ENCODE measurements at regions not wholly inside any gene's neighbourhood (a gene's known extent, or its start where the extent isn't known, plus 50 kb on each side); places are given as distances from the start of the nearest gene placed in this dataset.

- POLR2A ChIA-PET, result no interaction called here
- DNase-seq (ENCODE audit: extremely low spot score), result no peak
- CTCF ChIA-PET, result no interaction called here
- no peak for TF ChIP-seq CTCF (IDR thresholded peaks at IDR 0.05; ENCODE audit: control extremely low read depth, extremely low read depth, low read depth, missing control alignments)
Observed at GRCh38 chr5:6950860-6951259, 237.6 kb downstream of the TENT4A start.

- no peak for DNase-seq (ENCODE audit: extremely low spot score)
- ChIA-PET POLR2A (no interaction called here), CTCF (interaction anchor here (0.9 kb wide), 1 partner anchor 13 kb away, joined by 3 read pairs; no protein-coding TSS in a partner anchor)
- TF ChIP-seq CTCF (IDR thresholded peaks at IDR 0.05; ENCODE audit: control extremely low read depth, extremely low read depth, low read depth, missing control alignments), result no peak
Observed at GRCh38 chr5:6961123-6961522, 247.9 kb downstream of the TENT4A start.

- TF ChIP-seq CTCF (IDR thresholded peaks at IDR 0.05; ENCODE audit: control extremely low read depth, extremely low read depth, low read depth, missing control alignments), result no peak
- ChIA-PET CTCF (interaction anchor here (0.9 to 1.6 kb wide), 2 partner anchors 12 to 140 kb away, joined by 3 read pairs; no protein-coding TSS in a partner anchor), POLR2A (no interaction called here)
- no peak for DNase-seq (ENCODE audit: extremely low spot score)
Observed at GRCh38 chr5:6961837-6962635, 248.8 kb downstream of the TENT4A start.

- ChIA-PET CTCF (no interaction called here), POLR2A (no interaction called here)
- TF ChIP-seq CTCF (IDR thresholded peaks at IDR 0.05; ENCODE audit: control extremely low read depth, extremely low read depth, low read depth, missing control alignments), result no peak
- DNase-seq (ENCODE audit: extremely low spot score), result no peak
Observed at GRCh38 chr5:6976971-6977370, 263.7 kb downstream of the TENT4A start.

GRCh38 chr5:6979061-6979460 is 265.8 kb downstream of the TENT4A start:
- CTCF ChIA-PET, result interaction anchor here (1.5 kb wide), 1 partner anchor 51 kb away, joined by 3 read pairs; no protein-coding TSS in a partner anchor
- no peak for TF ChIP-seq CTCF (IDR thresholded peaks at IDR 0.05; ENCODE audit: control extremely low read depth, extremely low read depth, low read depth, missing control alignments)
- DNase-seq (ENCODE audit: extremely low spot score), result no peak
- POLR2A ChIA-PET, result no interaction called here

- TF ChIP-seq CTCF (IDR thresholded peaks at IDR 0.05; ENCODE audit: control extremely low read depth, extremely low read depth, low read depth, missing control alignments), result no peak
- no peak for DNase-seq (ENCODE audit: extremely low spot score)
- CTCF ChIA-PET, result no interaction called here
- POLR2A ChIA-PET, result no interaction called here
Observed at GRCh38 chr5:6989230-6989629, 276.0 kb downstream of the TENT4A start.

Measured in GM10248 (cell line).